ENCODE measurements at regions not wholly inside any gene's neighbourhood (a gene's known extent, or its start where the extent isn't known, plus 50 kb on each side); places are given as distances from the start of the nearest gene placed in this dataset.

DNA sequence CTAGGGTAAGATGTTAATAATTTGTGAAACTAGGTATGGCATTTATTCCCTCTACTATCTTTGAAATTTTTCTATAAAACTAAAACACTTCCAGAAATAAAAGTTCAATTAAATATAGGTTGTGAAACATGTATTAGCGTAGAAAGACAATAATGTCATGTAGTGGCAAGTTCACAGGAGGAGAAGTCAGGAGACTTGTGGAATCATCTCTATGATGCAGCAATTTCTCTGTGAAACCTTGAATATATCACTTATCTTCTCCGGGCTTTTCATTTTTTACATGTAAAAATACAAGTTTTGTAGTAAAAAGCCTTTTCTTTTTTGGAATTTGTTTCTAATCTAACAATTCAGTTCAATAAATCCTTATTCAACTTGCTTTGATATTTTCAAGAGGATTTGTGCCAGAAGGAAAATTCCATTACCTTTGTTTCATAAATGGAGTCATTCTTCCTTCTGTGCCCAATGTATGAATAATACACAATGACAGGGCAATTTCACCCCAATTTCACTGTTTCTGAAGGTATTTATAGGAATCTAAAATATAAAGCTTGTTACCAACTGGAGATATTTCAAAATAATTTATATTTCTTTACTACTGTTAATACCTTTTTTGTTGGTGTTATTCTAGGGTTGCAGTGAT, 758.3 kb downstream of the FAM181B start:
- no peak for TF ChIP-seq YY1 (IDR thresholded peaks at IDR 0.05; ENCODE audit: insufficient read depth, insufficient read length)
- no peak for TF ChIP-seq SUZ12 (IDR thresholded peaks at IDR 0.05; ENCODE audit: extremely low read depth, insufficient read depth, insufficient read length)
